ENCODE measurements at regions not wholly inside any gene's neighbourhood (a gene's known extent, or its start where the extent isn't known, plus 50 kb on each side); places are given as distances from the start of the nearest gene placed in this dataset.
"Not testable (repeated sequence)": the region's sequence is repeated elsewhere in the genome, so short reads cannot be mapped to it uniquely, and the experiment has no call there.

- DNase-seq = no peak
Observed at GRCh38 chr7:10484767-10485166, 488.9 kb upstream of the PHF14 start.

GRCh38 chr7:10501206-10501884 lies 472.3 kb upstream of the PHF14 start:
- DNase-seq = not testable (repeated sequence)

GRCh38 chr7:10507032-10507431 lies 466.6 kb upstream of the PHF14 start:
- no peak for DNase-seq

GRCh38 chr7:10521306-10521705 lies 452.4 kb upstream of the PHF14 start:
- no peak for DNase-seq

GRCh38 chr7:10533429-10533828 lies 440.2 kb upstream of the PHF14 start:
- DNase-seq = not testable (repeated sequence)

- no peak for DNase-seq
Observed at GRCh38 chr7:10536561-10536960, 437.1 kb upstream of the PHF14 start.

GRCh38 chr7:10537764-10538163 lies 435.9 kb upstream of the PHF14 start:
- DNase-seq = no peak

- DNase-seq = no peak
Observed at GRCh38 chr7:10557375-10557774, 416.3 kb upstream of the PHF14 start.

GRCh38 chr7:10560497-10560896 lies 413.2 kb upstream of the PHF14 start:
- DNase-seq = no peak

- no peak for DNase-seq
Observed at GRCh38 chr7:10568891-10569290, 404.8 kb upstream of the PHF14 start.

GRCh38 chr7:10571759-10572158 lies 401.9 kb upstream of the PHF14 start:
- DNase-seq = no peak

- no peak for DNase-seq
Observed at GRCh38 chr7:10577866-10578374, 395.8 kb upstream of the PHF14 start.

GRCh38 chr7:10579561-10579960 lies 394.1 kb upstream of the PHF14 start:
- no peak for DNase-seq

- DNase-seq = no peak
Observed at GRCh38 chr7:10584886-10585285, 388.8 kb upstream of the PHF14 start.

- no peak for DNase-seq
Observed at GRCh38 chr7:10588084-10588483, 385.6 kb upstream of the PHF14 start.

- DNase-seq = no peak
Observed at GRCh38 chr7:10592604-10593003, 381.1 kb upstream of the PHF14 start.

- DNase-seq = no peak
Observed at GRCh38 chr7:10593080-10593479, 380.6 kb upstream of the PHF14 start.

GRCh38 chr7:10596827-10597226 lies 376.8 kb upstream of the PHF14 start:
- DNase-seq = no peak

GRCh38 chr7:10604128-10604527 lies 369.5 kb upstream of the PHF14 start:
- no peak for DNase-seq

GRCh38 chr7:10612950-10613349 lies 360.7 kb upstream of the PHF14 start:
- no peak for DNase-seq

GRCh38 chr7:10618953-10619352 lies 354.7 kb upstream of the PHF14 start:
- DNase-seq = no peak

GRCh38 chr7:10632712-10633111 lies 341.0 kb upstream of the PHF14 start:
- no peak for DNase-seq

- no peak for DNase-seq
Observed at GRCh38 chr7:10634239-10634638, 339.4 kb upstream of the PHF14 start.

- DNase-seq = no peak
Observed at GRCh38 chr7:10637991-10638390, 335.7 kb upstream of the PHF14 start.

- DNase-seq = no peak
Observed at GRCh38 chr7:10643545-10643944, 330.1 kb upstream of the PHF14 start.

Measured in HCEC 1CT (cell line).